Osteoblast (primary cell): ENCODE measurements at regions not wholly inside any gene's neighbourhood (a gene's known extent, or its start where the extent isn't known, plus 50 kb on each side); places are given as distances from the start of the nearest gene placed in this dataset.

Experiments
- DNase-seq: peaks from one replicate; pipeline ENCODE4 v3.0.0; 2011; ENCODE audit warnings: low spot score, mixed read lengths; ENCODE audit not compliant: insufficient read length; ENCODE audit errors: missing footprints
- H2AFZ ChIP-seq: 2 replicates; pipeline ENCODE4 v1.6.0; 2011; ENCODE audit warnings: mild to moderate bottlenecking, low read length
- H3K27ac ChIP-seq: 2 replicates; pipeline ENCODE4 v1.5.1; 2011; ENCODE audit warnings: mild to moderate bottlenecking, low read depth, low read length, moderate library complexity
- H3K27me3 ChIP-seq: 2 replicates; pipeline ENCODE4 v1.6.0; 2012; ENCODE audit warnings: mild to moderate bottlenecking, control low read depth, inconsistent platforms, low read length, moderate library complexity; ENCODE audit not compliant: insufficient read depth
- H3K36me3 ChIP-seq: 2 replicates; pipeline ENCODE4 v1.5.1; 2011; ENCODE audit warnings: mild to moderate bottlenecking, low read length, control low read depth, moderate library complexity; ENCODE audit not compliant: insufficient read depth
- H3K4me1 ChIP-seq: 2 replicates; pipeline ENCODE4 v1.5.1; 2011; ENCODE audit warnings: mild to moderate bottlenecking, low read length, control low read depth, moderate library complexity; ENCODE audit not compliant: insufficient read depth
- H3K4me2 ChIP-seq: 2 replicates; pipeline ENCODE4 v1.6.0; 2011; ENCODE audit warnings: mild to moderate bottlenecking, low read length; ENCODE audit not compliant: insufficient read depth
- H3K4me3 ChIP-seq: fragments of 200-600 bp; sonication (generic); 3 replicates; pipeline ENCODE4 v1.5.1; 2012; ENCODE audit warnings: mild to moderate bottlenecking, low read length, inconsistent platforms; ENCODE audit not compliant: insufficient read depth
- H3K79me2 ChIP-seq: 2 replicates; pipeline ENCODE4 v1.6.0; 2012; ENCODE audit warnings: mild to moderate bottlenecking, low read length, control low read depth, inconsistent platforms; ENCODE audit not compliant: insufficient read depth
- H3K9me3 ChIP-seq: 2 replicates; pipeline ENCODE4 v1.5.1; 2011; ENCODE audit warnings: low read depth, low read length, control low read depth
- H4K20me1 ChIP-seq: 2 replicates; pipeline ENCODE4 v1.6.0; 2012; ENCODE audit warnings: mild to moderate bottlenecking, low read length, control low read depth; ENCODE audit not compliant: insufficient read depth
- CTCF ChIP-seq: IDR thresholded peaks from 2 replicates; pipeline ENCODE4 v1.5.1; 2011; ENCODE audit warnings: mild to moderate bottlenecking, low read depth, low read length, moderate library complexity; ENCODE audit errors: extremely low read depth

GRCh38 chr4:145351162-145351561, 130.5 kb upstream of the SMAD1 start:
- Histone ChIP-seq H3K4me2 (no peak overlapping the region), H4K20me1 (no peaks in the 10 kb centered on the region), H3K4me1 (peaks cover 2% of the 10 kb centered on the region), H3K27ac (no peak overlapping the region), H3K79me2 (no peaks in the 10 kb centered on the region), H2AFZ (no peak overlapping the region), H3K36me3 (no peaks in the 10 kb centered on the region), H3K27me3 (peaks cover 2% of the 10 kb centered on the region), H3K9me3 (no peaks in the 10 kb centered on the region), H3K4me3 (no peak overlapping the region)
- TF ChIP-seq CTCF, result no peak
- DNase-seq, result no peak

- Histone ChIP-seq H3K9me3 (no peaks in the 10 kb centered on the region), H3K4me2 (no peak overlapping the region)
- no peak for TF ChIP-seq CTCF
Measured at GRCh38 chr4:145348291-145348690, 133.4 kb upstream of the SMAD1 start.

GRCh38 chr4:145347684-145348083, 134.0 kb upstream of the SMAD1 start:
- no peak overlapping the region for H3K4me3 ChIP-seq
- no peak for TF ChIP-seq CTCF
- no peaks in the 10 kb centered on the region for H4K20me1 ChIP-seq
- peaks cover 2% of the 10 kb centered on the region for H3K27me3 ChIP-seq
- no peaks in the 10 kb centered on the region for H3K79me2 ChIP-seq
- no peak overlapping the region for H3K4me2 ChIP-seq
- DNase-seq, result peak; percentile 84
- H2AFZ ChIP-seq, result peak overlapping the region; percentile 71
- no peaks in the 10 kb centered on the region for H3K36me3 ChIP-seq
- peaks cover 2% of the 10 kb centered on the region for H3K4me1 ChIP-seq
- no peaks in the 10 kb centered on the region for H3K9me3 ChIP-seq
- H3K27ac ChIP-seq, result no peak overlapping the region

More at GRCh38 chr4:145348291-145348690, 133.4 kb upstream of the SMAD1 start:
- H2AFZ ChIP-seq, result no peak overlapping the region
- DNase-seq, result no peak
- H3K79me2 ChIP-seq, result no peaks in the 10 kb centered on the region
- no peak overlapping the region for H3K27ac ChIP-seq
- H3K36me3 ChIP-seq, result no peaks in the 10 kb centered on the region
- no peaks in the 10 kb centered on the region for H4K20me1 ChIP-seq
- peaks cover 2% of the 10 kb centered on the region for H3K4me1 ChIP-seq
- peaks cover 2% of the 10 kb centered on the region for H3K27me3 ChIP-seq
- no peak overlapping the region for H3K4me3 ChIP-seq

- no peaks in the 10 kb centered on the region for H3K9me3 ChIP-seq
- H3K36me3 ChIP-seq, result no peaks in the 10 kb centered on the region
- H4K20me1 ChIP-seq, result no peaks in the 10 kb centered on the region
- no peak for TF ChIP-seq CTCF
- H3K4me1 ChIP-seq, result peaks cover 2% of the 10 kb centered on the region
- H3K27ac ChIP-seq, result no peak overlapping the region
- no peaks in the 10 kb centered on the region for H3K27me3 ChIP-seq
- H3K79me2 ChIP-seq, result no peaks in the 10 kb centered on the region
- H3K4me3 ChIP-seq, result no peak overlapping the region
- no peak overlapping the region for H2AFZ ChIP-seq
- DNase-seq, result no peak
- no peak overlapping the region for H3K4me2 ChIP-seq
Measured at GRCh38 chr4:145346081-145346480, 135.6 kb upstream of the SMAD1 start.
